Liver (tissue), 8 donors: ENCODE measurements at regions not wholly inside any gene's neighbourhood (a gene's known extent, or its start where the extent isn't known, plus 50 kb on each side); places are given as distances from the start of the nearest gene placed in this dataset.

Experiments
- DNase-seq: peaks from one replicate; pipeline ENCODE4 v3.0.0-alpha.2; 2017; ENCODE audit warnings: low spot score
- H3K27ac ChIP-seq, 2 donors: one replicate each; pipeline ENCODE4 v1.7.0; 2013; ENCODE audit warnings: inconsistent platforms in 2 of 2, low read length in 2 of 2, control low read depth in 1 of 2, low read depth in 1 of 2, mild to moderate bottlenecking in 1 of 2
- H3K27me3 ChIP-seq, 4 donors: one replicate each; pipeline versions ENCODE4 v1.6.1 to v1.7.0; 2013; ENCODE audit warnings: low read length in 3 of 4, inconsistent platforms in 1 of 4, mild to moderate bottlenecking in 1 of 4, moderate library complexity in 1 of 4; ENCODE audit not compliant: control insufficient read depth in 4 of 4, insufficient read depth in 4 of 4
- H3K36me3 ChIP-seq, 4 donors: one replicate each; pipeline versions ENCODE4 v1.6.1 to v1.7.0; 2013; ENCODE audit warnings: low read length in 3 of 4, mild to moderate bottlenecking in 3 of 4, low read depth in 1 of 4, moderate library complexity in 1 of 4; ENCODE audit not compliant: control insufficient read depth in 4 of 4, insufficient read depth in 3 of 4
- H3K4me1 ChIP-seq, 4 donors: one replicate each; pipeline versions ENCODE4 v1.6.1 to v1.7.0; 2013; ENCODE audit warnings: low read length in 3 of 4, mild to moderate bottlenecking in 3 of 4, moderate library complexity in 1 of 4; ENCODE audit not compliant: control insufficient read depth in 4 of 4, insufficient read depth in 4 of 4
- H3K4me3 ChIP-seq, 3 donors: one replicate each; pipeline versions ENCODE4 v1.6.1 to v1.7.0; 2013; ENCODE audit warnings: low read length in 3 of 3, control low read depth in 1 of 3, low read depth in 1 of 3, mild to moderate bottlenecking in 1 of 3
- H3K9ac ChIP-seq, 2 donors: one replicate each; pipeline ENCODE4 v1.7.0; 2013; ENCODE audit warnings: low read length in 2 of 2, mild to moderate bottlenecking in 2 of 2, moderate library complexity in 2 of 2, control low read depth in 1 of 2, low read depth in 1 of 2
- H3K9me3 ChIP-seq, 4 donors: one replicate each; pipeline versions ENCODE4 v1.6.1 to v1.7.0; 2013; ENCODE audit warnings: low read length in 3 of 4; ENCODE audit not compliant: control insufficient read depth in 4 of 4
- ATF3 ChIP-seq: IDR thresholded peaks from 2 replicates; pipeline ENCODE4 v1.6.1; 2016; ENCODE audit warnings: antibody characterized with exemption
- EGR1 ChIP-seq, 2 donors: IDR thresholded peaks; 2 replicates each; pipeline ENCODE4 v1.6.1; 2016 to 2018; ENCODE audit warnings: antibody characterized with exemption in 2 of 2, low read depth in 2 of 2
- FOXA1 ChIP-seq: IDR thresholded peaks from 2 replicates; pipeline ENCODE4 v1.6.1; 2016; ENCODE audit warnings: antibody characterized with exemption
- FOXA2 ChIP-seq: IDR thresholded peaks from 2 replicates; pipeline ENCODE4 v1.6.1; 2016; ENCODE audit warnings: antibody characterized with exemption
- GABPA ChIP-seq, 2 donors: IDR thresholded peaks in 1 of 2; conservative IDR thresholded peaks in 1 of 2; 2 replicates each; pipeline ENCODE4 v1.6.1; 2016; ENCODE audit warnings: antibody characterized with exemption in 2 of 2, mild to moderate bottlenecking in 1 of 2, moderate library complexity in 1 of 2
- HNF4A ChIP-seq, 2 donors: conservative IDR thresholded peaks; 2 replicates each; pipeline ENCODE4 v1.6.1; 2016; ENCODE audit warnings: antibody characterized with exemption in 2 of 2, mild to moderate bottlenecking in 2 of 2
- HNF4G ChIP-seq: IDR thresholded peaks from 2 replicates; pipeline ENCODE4 v1.6.1; 2016; ENCODE audit warnings: antibody characterized with exemption
- JUND ChIP-seq, 2 donors: IDR thresholded peaks; 2 replicates each; pipeline ENCODE4 v1.6.1; 2016; ENCODE audit warnings: antibody characterized with exemption in 2 of 2
- MAX ChIP-seq: IDR thresholded peaks from 2 replicates; pipeline ENCODE4 v1.6.1; 2016; ENCODE audit warnings: antibody characterized with exemption
- NR2F2 ChIP-seq: IDR thresholded peaks from 2 replicates; pipeline ENCODE4 v1.6.1; 2016; ENCODE audit warnings: antibody characterized with exemption
- RAD21 ChIP-seq, 2 donors: IDR thresholded peaks; 2 replicates each; pipeline ENCODE4 v1.6.1; 2016; ENCODE audit warnings: antibody characterized with exemption in 2 of 2, mild to moderate bottlenecking in 2 of 2
- RXRA ChIP-seq, 2 donors: IDR thresholded peaks; 2 replicates each; pipeline ENCODE4 v1.6.1; 2017 to 2018; ENCODE audit warnings: antibody characterized with exemption in 2 of 2, mild to moderate bottlenecking in 1 of 2
- SP1 ChIP-seq: IDR thresholded peaks from 2 replicates; pipeline ENCODE4 v1.6.1; 2018; ENCODE audit warnings: antibody characterized with exemption, mild to moderate bottlenecking
- TAF1 ChIP-seq: conservative IDR thresholded peaks from 2 replicates; pipeline ENCODE4 v1.6.1; 2016; ENCODE audit warnings: antibody characterized with exemption, mild to moderate bottlenecking
- YY1 ChIP-seq: IDR thresholded peaks from 2 replicates; pipeline ENCODE4 v1.6.1; 2016; ENCODE audit warnings: antibody characterized with exemption, mild to moderate bottlenecking
- WGBS: extraction: QIAGEN DNeasy Blood & Tissue Kit; methylation state at CpG from one replicate; pipeline ENCODE4 v1.1.7; 2013; 5-methylcytosine and 5-hydroxymethylcytosine counted together
- TF ChIP-seq, protein P1 (sequence below): fragments of 150-350 bp; IDR thresholded peaks from 2 replicates; pipeline ENCODE4 v1.5.1; 2017; ENCODE audit warnings: improper control_type of control experiment, low read depth, low read length; ENCODE audit not compliant: missing input control
- TF ChIP-seq, protein P2 (sequence below): IDR thresholded peaks from 2 replicates; pipeline ENCODE4 v1.6.1; 2016; ENCODE audit warnings: antibody characterized with exemption, mild to moderate bottlenecking
- TF ChIP-seq, protein P3 (sequence below): IDR thresholded peaks from 2 replicates; pipeline ENCODE4 v1.6.1; 2016; ENCODE audit warnings: antibody characterized with exemption
- donor health status: healthy.
- donor health status: healthy.
- donor health status: healthy.
- donor health status: healthy.
- donor health status: healthy.

- H3K4me3 ChIP-seq: no peak overlapping the region
- no peak for DNase-seq
- peaks cover 0 to 2% (median 0%) of the 10 kb centered on the region in 4 donors for H3K9me3 ChIP-seq
- no peaks in the 10 kb centered on the region for H3K27me3 ChIP-seq
- H3K4me1 ChIP-seq: no peaks in the 10 kb centered on the region
- WGBS: 78% methylated on average over 4 of the region's 4 CpGs
- TF ChIP-seq GABPA (IDR thresholded peaks at IDR 0.05 in 1 of 2, conservative IDR thresholded peaks at IDR 0.05 in 1 of 2) (no peak), ATF3 (no peak), NR2F2 (no peak), FOXA1 (no peak), FOXA2 (no peak)
- TF ChIP-seq, protein P1, sequence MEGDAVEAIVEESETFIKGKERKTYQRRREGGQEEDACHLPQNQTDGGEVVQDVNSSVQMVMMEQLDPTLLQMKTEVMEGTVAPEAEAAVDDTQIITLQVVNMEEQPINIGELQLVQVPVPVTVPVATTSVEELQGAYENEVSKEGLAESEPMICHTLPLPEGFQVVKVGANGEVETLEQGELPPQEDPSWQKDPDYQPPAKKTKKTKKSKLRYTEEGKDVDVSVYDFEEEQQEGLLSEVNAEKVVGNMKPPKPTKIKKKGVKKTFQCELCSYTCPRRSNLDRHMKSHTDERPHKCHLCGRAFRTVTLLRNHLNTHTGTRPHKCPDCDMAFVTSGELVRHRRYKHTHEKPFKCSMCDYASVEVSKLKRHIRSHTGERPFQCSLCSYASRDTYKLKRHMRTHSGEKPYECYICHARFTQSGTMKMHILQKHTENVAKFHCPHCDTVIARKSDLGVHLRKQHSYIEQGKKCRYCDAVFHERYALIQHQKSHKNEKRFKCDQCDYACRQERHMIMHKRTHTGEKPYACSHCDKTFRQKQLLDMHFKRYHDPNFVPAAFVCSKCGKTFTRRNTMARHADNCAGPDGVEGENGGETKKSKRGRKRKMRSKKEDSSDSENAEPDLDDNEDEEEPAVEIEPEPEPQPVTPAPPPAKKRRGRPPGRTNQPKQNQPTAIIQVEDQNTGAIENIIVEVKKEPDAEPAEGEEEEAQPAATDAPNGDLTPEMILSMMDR: no peak
- TF ChIP-seq, protein P2, sequence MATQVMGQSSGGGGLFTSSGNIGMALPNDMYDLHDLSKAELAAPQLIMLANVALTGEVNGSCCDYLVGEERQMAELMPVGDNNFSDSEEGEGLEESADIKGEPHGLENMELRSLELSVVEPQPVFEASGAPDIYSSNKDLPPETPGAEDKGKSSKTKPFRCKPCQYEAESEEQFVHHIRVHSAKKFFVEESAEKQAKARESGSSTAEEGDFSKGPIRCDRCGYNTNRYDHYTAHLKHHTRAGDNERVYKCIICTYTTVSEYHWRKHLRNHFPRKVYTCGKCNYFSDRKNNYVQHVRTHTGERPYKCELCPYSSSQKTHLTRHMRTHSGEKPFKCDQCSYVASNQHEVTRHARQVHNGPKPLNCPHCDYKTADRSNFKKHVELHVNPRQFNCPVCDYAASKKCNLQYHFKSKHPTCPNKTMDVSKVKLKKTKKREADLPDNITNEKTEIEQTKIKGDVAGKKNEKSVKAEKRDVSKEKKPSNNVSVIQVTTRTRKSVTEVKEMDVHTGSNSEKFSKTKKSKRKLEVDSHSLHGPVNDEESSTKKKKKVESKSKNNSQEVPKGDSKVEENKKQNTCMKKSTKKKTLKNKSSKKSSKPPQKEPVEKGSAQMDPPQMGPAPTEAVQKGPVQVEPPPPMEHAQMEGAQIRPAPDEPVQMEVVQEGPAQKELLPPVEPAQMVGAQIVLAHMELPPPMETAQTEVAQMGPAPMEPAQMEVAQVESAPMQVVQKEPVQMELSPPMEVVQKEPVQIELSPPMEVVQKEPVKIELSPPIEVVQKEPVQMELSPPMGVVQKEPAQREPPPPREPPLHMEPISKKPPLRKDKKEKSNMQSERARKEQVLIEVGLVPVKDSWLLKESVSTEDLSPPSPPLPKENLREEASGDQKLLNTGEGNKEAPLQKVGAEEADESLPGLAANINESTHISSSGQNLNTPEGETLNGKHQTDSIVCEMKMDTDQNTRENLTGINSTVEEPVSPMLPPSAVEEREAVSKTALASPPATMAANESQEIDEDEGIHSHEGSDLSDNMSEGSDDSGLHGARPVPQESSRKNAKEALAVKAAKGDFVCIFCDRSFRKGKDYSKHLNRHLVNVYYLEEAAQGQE: no peak
- no peak overlapping the region for H3K9ac ChIP-seq
- H3K36me3 ChIP-seq: no peaks in the 10 kb centered on the region
- no peak overlapping the region for H3K27ac ChIP-seq
These were observed 965.2 kb upstream of the FANCL start for GRCh38 chr2:59206361-59206760.

GRCh38 chr2:59204040-59204439, 962.9 kb upstream of the FANCL start:
- H3K4me1 ChIP-seq: no peaks in the 10 kb centered on the region
- no peak for TF ChIP-seq GABPA (IDR thresholded peaks at IDR 0.05 in 1 of 2, conservative IDR thresholded peaks at IDR 0.05 in 1 of 2)
- TF ChIP-seq FOXA2: no peak
- TF ChIP-seq RXRA (IDR thresholded peaks at IDR 0.05): no peak
- no peak for TF ChIP-seq NR2F2
- TF ChIP-seq, protein P1: no peak
- TF ChIP-seq EGR1 (IDR thresholded peaks at IDR 0.05; ENCODE audit: low read depth in 2 of 2): no peak
- no peak for TF ChIP-seq SP1
- no peak for TF ChIP-seq TAF1
- no peak for TF ChIP-seq HNF4G
- TF ChIP-seq YY1: no peak
- TF ChIP-seq, protein P2: no peak
- TF ChIP-seq ATF3: no peak
- no peak for TF ChIP-seq HNF4A (conservative IDR thresholded peaks at IDR 0.05)
- TF ChIP-seq MAX: no peak
- TF ChIP-seq JUND (IDR thresholded peaks at IDR 0.05): no peak
- no peak for TF ChIP-seq FOXA1
- TF ChIP-seq, protein P3, sequence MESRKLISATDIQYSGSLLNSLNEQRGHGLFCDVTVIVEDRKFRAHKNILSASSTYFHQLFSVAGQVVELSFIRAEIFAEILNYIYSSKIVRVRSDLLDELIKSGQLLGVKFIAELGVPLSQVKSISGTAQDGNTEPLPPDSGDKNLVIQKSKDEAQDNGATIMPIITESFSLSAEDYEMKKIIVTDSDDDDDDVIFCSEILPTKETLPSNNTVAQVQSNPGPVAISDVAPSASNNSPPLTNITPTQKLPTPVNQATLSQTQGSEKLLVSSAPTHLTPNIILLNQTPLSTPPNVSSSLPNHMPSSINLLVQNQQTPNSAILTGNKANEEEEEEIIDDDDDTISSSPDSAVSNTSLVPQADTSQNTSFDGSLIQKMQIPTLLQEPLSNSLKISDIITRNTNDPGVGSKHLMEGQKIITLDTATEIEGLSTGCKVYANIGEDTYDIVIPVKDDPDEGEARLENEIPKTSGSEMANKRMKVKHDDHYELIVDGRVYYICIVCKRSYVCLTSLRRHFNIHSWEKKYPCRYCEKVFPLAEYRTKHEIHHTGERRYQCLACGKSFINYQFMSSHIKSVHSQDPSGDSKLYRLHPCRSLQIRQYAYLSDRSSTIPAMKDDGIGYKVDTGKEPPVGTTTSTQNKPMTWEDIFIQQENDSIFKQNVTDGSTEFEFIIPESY: no peak
- TF ChIP-seq RAD21 (IDR thresholded peaks at IDR 0.05): no peak
- H3K27me3 ChIP-seq: no peaks in the 10 kb centered on the region
- no peaks in the 10 kb centered on the region for H3K36me3 ChIP-seq
- DNase-seq: no peak
- no peak overlapping the region for H3K4me3 ChIP-seq
- H3K9me3 ChIP-seq: peaks cover 0 to 3% (median 0%) of the 10 kb centered on the region in 4 donors
- 47% methylated on average over 1 of the region's 1 CpG for WGBS
- H3K9ac ChIP-seq: no peak overlapping the region
- H3K27ac ChIP-seq: no peak overlapping the region
